ENCODE measurements at regions not wholly inside any gene's neighbourhood (a gene's known extent, or its start where the extent isn't known, plus 50 kb on each side); places are given as distances from the start of the nearest gene placed in this dataset.

DNA sequence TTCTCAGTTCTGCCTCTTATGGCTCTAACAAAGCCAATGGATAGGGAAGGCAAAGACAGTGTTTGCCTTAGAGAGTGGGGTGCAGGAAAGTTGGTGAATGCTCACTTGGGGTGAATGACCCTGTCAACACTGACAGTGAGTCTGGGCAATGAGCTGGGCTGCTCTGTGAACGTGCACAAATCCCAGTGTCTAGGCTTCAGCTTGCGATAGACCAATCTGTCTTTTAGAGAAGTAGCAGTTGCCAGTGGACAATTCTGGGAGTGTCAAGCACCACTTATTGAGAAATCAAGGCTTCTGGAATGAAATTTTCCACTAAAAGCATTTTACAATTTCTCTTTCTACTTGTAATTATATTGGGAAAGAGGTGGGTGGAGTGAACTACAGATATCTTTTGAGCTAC lies 141.4 kb downstream of the HERPUD2 start:
- TF ChIP-seq Cebpa-rat (IDR thresholded peaks at IDR 0.05) = no peak
- Histone ChIP-seq H3K9ac (no peak overlapping the region), H3K4me3 (no peak overlapping the region), H4K20me1 (no peaks in the 10 kb centered on the region), H3K36me3 (no peaks in the 10 kb centered on the region), H3K4me2 (no peak overlapping the region), H3K9me3 (no peaks in the 10 kb centered on the region), H3K4me1 (peaks cover 4% of the 10 kb centered on the region; the same call in 1 of the 2 replicates), H3K27me3 (no peaks in the 10 kb centered on the region), H3K27ac (no peak overlapping the region)

GRCh38 chr7:35552691-35553090 lies 142.2 kb downstream of the HERPUD2 start:
- TF ChIP-seq Cebpa-rat (IDR thresholded peaks at IDR 0.05) = no peak
- H3K27ac ChIP-seq = no peak overlapping the region
- no peak overlapping the region for H3K9ac ChIP-seq
- H3K4me2 ChIP-seq = no peak overlapping the region
- no peaks in the 10 kb centered on the region for H3K9me3 ChIP-seq
- H3K4me3 ChIP-seq = no peak overlapping the region
- H3K4me1 ChIP-seq = peaks cover 4% of the 10 kb centered on the region; the same call in 1 of the 2 replicates
- H4K20me1 ChIP-seq = no peaks in the 10 kb centered on the region
- no peaks in the 10 kb centered on the region for H3K27me3 ChIP-seq
- H3K36me3 ChIP-seq = no peaks in the 10 kb centered on the region

DNA sequence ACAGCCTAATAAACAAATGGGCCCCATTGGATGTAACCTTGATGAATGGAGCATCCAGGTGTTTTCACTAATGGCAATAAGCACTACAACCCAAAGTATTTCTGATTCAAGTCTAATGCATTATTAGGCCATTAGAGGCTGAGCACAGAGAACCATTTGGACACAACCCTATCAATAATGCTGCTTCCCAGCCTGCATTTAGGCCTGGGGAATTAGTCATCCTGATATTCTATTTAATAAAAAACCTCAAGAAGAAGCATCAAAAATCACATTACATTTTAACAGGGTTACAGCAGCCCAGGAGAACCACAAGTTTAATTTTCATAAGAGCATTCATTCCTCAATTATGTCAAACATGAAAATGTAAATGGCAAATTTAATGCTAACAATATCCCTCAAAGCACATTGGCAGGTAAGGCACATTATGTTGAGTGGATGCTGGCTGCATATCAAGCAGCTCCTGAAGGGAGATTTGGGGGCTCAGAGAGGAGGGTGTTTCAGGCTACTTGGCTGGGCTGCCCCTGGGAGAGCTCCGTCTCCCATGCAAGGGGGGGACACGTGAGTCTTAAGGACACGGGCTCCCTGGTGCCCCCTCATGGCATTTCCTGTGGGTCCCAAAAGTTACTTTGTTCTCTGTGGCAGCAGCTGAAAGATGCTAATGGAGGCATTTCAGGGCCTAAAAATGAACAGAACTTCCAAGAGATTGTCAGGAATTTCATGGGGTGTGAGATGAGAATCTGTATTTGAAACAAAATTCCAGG lies 143.4 kb downstream of the HERPUD2 start:
- no peak for TF ChIP-seq Cebpa-rat (IDR thresholded peaks at IDR 0.05)
- H3K4me2 ChIP-seq = no peak overlapping the region
- H3K27me3 ChIP-seq = no peaks in the 10 kb centered on the region
- no peaks in the 10 kb centered on the region for H4K20me1 ChIP-seq
- H3K4me3 ChIP-seq = no peak overlapping the region
- no peak overlapping the region for H3K9ac ChIP-seq
- H3K9me3 ChIP-seq = no peaks in the 10 kb centered on the region
- no peak overlapping the region for H3K27ac ChIP-seq
- H3K4me1 ChIP-seq = no peaks in the 10 kb centered on the region
- no peaks in the 10 kb centered on the region for H3K36me3 ChIP-seq

- no peak for TF ChIP-seq Cebpa-rat (IDR thresholded peaks at IDR 0.05)
- Histone ChIP-seq H3K27me3 (no peaks in the 10 kb centered on the region), H3K4me1 (no peaks in the 10 kb centered on the region), H3K27ac (no peak overlapping the region), H3K9me3 (no peaks in the 10 kb centered on the region), H3K4me2 (no peak overlapping the region), H3K36me3 (no peaks in the 10 kb centered on the region), H3K4me3 (no peak overlapping the region), H4K20me1 (no peaks in the 10 kb centered on the region), H3K9ac (no peak overlapping the region)
These were observed 144.1 kb downstream of the HERPUD2 start for GRCh38 chr7:35550831-35551230.

GRCh38 chr7:35549781-35550180 lies 145.2 kb downstream of the HERPUD2 start:
- H3K4me1 ChIP-seq = no peaks in the 10 kb centered on the region
- H3K36me3 ChIP-seq = no peaks in the 10 kb centered on the region
- no peaks in the 10 kb centered on the region for H4K20me1 ChIP-seq
- H3K27ac ChIP-seq = no peak overlapping the region
- H3K4me3 ChIP-seq = no peak overlapping the region
- H3K27me3 ChIP-seq = no peaks in the 10 kb centered on the region
- no peak for TF ChIP-seq Cebpa-rat (IDR thresholded peaks at IDR 0.05)
- no peak overlapping the region for H3K4me2 ChIP-seq
- H3K9ac ChIP-seq = no peak overlapping the region
- no peaks in the 10 kb centered on the region for H3K9me3 ChIP-seq

DNA sequence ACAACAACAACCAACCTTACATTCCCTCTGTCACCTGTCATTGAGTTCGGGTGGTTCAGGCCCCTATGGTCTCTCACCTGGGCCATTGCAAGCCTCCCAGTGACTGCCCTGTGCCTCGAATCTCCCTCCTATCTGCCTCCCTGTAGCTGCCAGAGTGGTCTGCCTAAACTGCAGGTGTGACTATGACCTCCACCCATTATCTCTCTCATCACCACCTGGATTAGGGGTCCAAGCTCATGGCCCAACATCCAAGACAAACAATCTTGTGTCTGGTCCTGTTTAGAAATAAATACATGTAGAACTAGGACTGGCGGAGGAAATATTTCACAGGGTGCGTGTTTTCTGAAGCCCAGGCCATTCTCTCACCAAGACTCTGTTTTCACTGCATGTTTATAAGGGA lies 146.6 kb downstream of the HERPUD2 start:
- Histone ChIP-seq H3K4me3 (no peak overlapping the region), H3K27ac (no peak overlapping the region), H3K4me1 (no peaks in the 10 kb centered on the region), H4K20me1 (no peaks in the 10 kb centered on the region), H3K9ac (no peak overlapping the region), H3K36me3 (no peaks in the 10 kb centered on the region), H3K27me3 (no peaks in the 10 kb centered on the region), H3K9me3 (no peaks in the 10 kb centered on the region), H3K4me2 (no peak overlapping the region)
- TF ChIP-seq Cebpa-rat (IDR thresholded peaks at IDR 0.05) = no peak

DNA sequence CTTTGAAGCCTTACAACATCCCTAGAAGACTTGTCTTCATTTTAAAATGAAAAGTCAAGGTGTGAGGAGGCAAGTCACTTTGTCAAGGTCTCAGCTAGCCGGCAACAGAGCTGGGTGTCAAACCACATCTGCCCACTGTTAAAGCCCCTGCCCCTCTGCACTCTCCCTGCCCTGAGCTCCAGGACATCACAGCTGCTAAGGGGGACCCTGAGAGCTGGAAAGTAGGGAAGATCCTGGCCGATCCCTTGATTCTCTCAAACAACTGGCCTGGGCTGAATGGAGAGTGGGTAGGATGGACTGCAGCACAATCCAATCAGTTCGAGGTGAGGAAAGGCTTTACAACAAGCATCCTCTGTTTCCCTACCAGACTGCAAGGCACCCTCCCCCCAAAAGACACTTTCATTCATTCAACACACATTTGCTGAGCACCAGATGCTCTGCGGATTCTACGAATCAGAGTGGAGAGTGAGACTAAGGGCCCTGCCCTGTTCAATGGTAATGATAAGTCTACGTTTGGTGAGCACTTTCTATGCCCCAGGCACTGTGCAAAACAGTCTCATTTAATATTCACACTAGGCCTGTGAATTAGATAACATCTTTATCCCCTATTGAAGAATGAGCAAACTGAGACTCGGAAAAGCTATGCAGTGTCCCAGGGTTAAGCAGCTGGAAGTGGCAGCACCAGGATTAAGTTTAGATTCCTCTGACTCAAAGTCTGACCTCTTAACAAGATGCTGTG lies 148.1 kb downstream of the HERPUD2 start:
- H3K27me3 ChIP-seq = no peaks in the 10 kb centered on the region
- TF ChIP-seq Cebpa-rat (IDR thresholded peaks at IDR 0.05) = no peak
- H3K4me2 ChIP-seq = no peak overlapping the region

GRCh38 chr7:35545831-35546230 lies 149.1 kb downstream of the HERPUD2 start:
- H3K4me2 ChIP-seq = no peak overlapping the region
- no peak overlapping the region for H3K9ac ChIP-seq
- no peaks in the 10 kb centered on the region for H3K27me3 ChIP-seq
- H3K27ac ChIP-seq = no peak overlapping the region
- no peaks in the 10 kb centered on the region for H3K4me1 ChIP-seq
- H4K20me1 ChIP-seq = no peaks in the 10 kb centered on the region
- H3K4me3 ChIP-seq = no peak overlapping the region
- H3K36me3 ChIP-seq = no peaks in the 10 kb centered on the region
- TF ChIP-seq Cebpa-rat (IDR thresholded peaks at IDR 0.05) = no peak
- H3K9me3 ChIP-seq = no peaks in the 10 kb centered on the region

More for the DNA sequence above, 148.1 kb downstream of the HERPUD2 start:
- Histone ChIP-seq H3K9me3 (no peaks in the 10 kb centered on the region), H3K36me3 (no peaks in the 10 kb centered on the region), H3K27ac (no peak overlapping the region), H3K4me3 (no peak overlapping the region), H3K9ac (no peak overlapping the region), H3K4me1 (no peaks in the 10 kb centered on the region), H4K20me1 (no peaks in the 10 kb centered on the region)

DNA sequence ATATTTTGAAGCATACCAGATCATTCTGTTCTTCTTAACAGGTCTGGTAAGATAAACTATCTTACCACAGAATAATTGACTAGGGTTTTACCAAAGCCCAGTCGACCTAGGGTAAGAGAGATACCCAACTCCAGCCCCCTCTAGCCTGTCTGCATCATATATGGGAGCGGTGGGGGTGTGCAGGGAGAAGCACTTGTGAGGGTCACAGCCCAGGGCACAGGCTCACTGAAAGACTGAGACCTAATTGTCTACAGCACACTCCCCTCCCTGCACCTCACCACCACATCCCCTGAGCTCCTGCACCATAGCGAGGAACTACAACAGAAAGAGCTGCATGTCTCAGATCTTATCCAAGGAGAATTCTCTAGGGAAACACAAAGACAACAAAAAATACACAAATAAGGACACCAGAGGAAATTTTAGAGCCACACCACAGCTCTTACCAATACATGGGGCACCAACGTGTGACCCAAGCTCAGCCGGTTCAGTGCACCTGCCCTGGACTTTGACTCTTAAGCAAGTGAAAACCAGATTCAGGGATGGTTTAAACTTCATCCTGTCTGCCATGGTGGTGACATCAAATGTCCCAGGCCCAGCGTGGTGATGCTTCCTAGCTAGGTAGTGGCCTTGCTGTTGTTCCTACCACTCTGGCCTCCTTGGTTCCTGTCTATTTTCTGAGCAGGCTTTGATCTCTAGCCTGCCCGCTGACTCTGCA lies 150.8 kb downstream of the HERPUD2 start:
- H3K9me3 ChIP-seq = no peaks in the 10 kb centered on the region
- no peak overlapping the region for H3K4me3 ChIP-seq
- no peak overlapping the region for H3K4me2 ChIP-seq
- H3K4me1 ChIP-seq = no peaks in the 10 kb centered on the region
- no peak for TF ChIP-seq Cebpa-rat (IDR thresholded peaks at IDR 0.05)
- H3K36me3 ChIP-seq = no peaks in the 10 kb centered on the region
- H3K27me3 ChIP-seq = no peaks in the 10 kb centered on the region
- H4K20me1 ChIP-seq = no peaks in the 10 kb centered on the region
- H3K27ac ChIP-seq = no peak overlapping the region
- H3K9ac ChIP-seq = no peak overlapping the region

Data from BLaER1 (cell line).